Endothelial cell of umbilical vein (primary cell): ENCODE measurements at regions not wholly inside any gene's neighbourhood (a gene's known extent, or its start where the extent isn't known, plus 50 kb on each side); places are given as distances from the start of the nearest gene placed in this dataset.

ENCODE experiments used
- BruUV-seq: library from RNA; stranded (reverse); fragments of 400-500 nt; replicated peaks from 2 replicates; lab custom pipeline; 2021; lab: Mats Ljungman, UMichigan
- CTCF ChIA-PET: fragments of 300-600, 350-600 bp; sonication (Branson Sonifier 250); formaldehyde crosslinking; loops from one replicate; lab custom pipeline; 2021; ENCODE audit warnings: antibody characterized with exemption, inconsistent platforms; lab: Charles Lee
- POLR2A ChIA-PET: fragments of 300-600, 350-600 bp; sonication (Branson Sonifier 250); formaldehyde crosslinking; loops from one replicate; lab custom pipeline; 2021; ENCODE audit warnings: antibody characterized with exemption, inconsistent platforms; lab: Charles Lee
- DNase-seq: peaks from one replicate; pipeline ENCODE4 v3.0.0-alpha.2; 2011; ENCODE audit warnings: low read depth, low spot score
- FAIRE-seq: peaks from 2 replicates; lab custom pipeline; 2011; peaks lifted over from hg19 to GRCh38; lab: Jason Lieb, UNC
- H2AFZ ChIP-seq: 2 replicates; pipeline ENCODE4 v1.6.0; 2012; ENCODE audit warnings: low read depth, low read length, control low read depth, inconsistent platforms
- H3K27ac ChIP-seq: 2 replicates; pipeline ENCODE4 v1.5.1; 2011; ENCODE audit warnings: low read depth, mild to moderate bottlenecking, control low read depth, low read length, moderate library complexity; ENCODE audit not compliant: insufficient read depth
- H3K27me3 ChIP-seq, 2 experiments: 2 replicates each; pipeline versions ENCODE4 v1.6.0 to v1.6.1; 2011; ENCODE audit warnings: low read length in 2 of 2, mixed read lengths in 1 of 2; ENCODE audit not compliant: control insufficient read depth in 2 of 2, insufficient read depth in 2 of 2
- H3K36me3 ChIP-seq, 2 experiments: 2 replicates in 1 of 2; 3 replicates in 1 of 2; pipeline ENCODE4 v1.5.1; 2011; ENCODE audit warnings: low read length in 2 of 2, mild to moderate bottlenecking in 1 of 2, moderate library complexity in 1 of 2; ENCODE audit not compliant: control insufficient read depth in 2 of 2, insufficient read depth in 2 of 2; ENCODE audit errors: extremely low read depth in 1 of 2
- H3K4me1 ChIP-seq: 3 replicates; pipeline ENCODE4 v1.5.1; 2011; ENCODE audit warnings: mild to moderate bottlenecking, low read length; ENCODE audit not compliant: control insufficient read depth, insufficient read depth; ENCODE audit errors: extremely low read depth
- H3K4me2 ChIP-seq: 2 replicates; pipeline ENCODE4 v1.6.1; 2011; ENCODE audit warnings: low read length, control low read depth, mixed read lengths; ENCODE audit not compliant: insufficient read depth
- H3K4me3 ChIP-seq, 3 experiments: fragments of 200-600 bp in 1 of 3; sonication (generic), shearing (Covaris generic) in 1 of 3; replicated peaks in 1 of 3; 2 replicates each; pipeline ENCODE4 v1.5.1; 2011 to 2016; ENCODE audit warnings: control low read depth in 3 of 3, low read length in 3 of 3, mild to moderate bottlenecking in 2 of 3, inconsistent platforms in 1 of 3, low read depth in 1 of 3, moderate library complexity in 1 of 3; ENCODE audit not compliant: insufficient read depth in 1 of 3
- H3K79me2 ChIP-seq: 2 replicates; pipeline ENCODE4 v1.6.0; 2012; ENCODE audit warnings: low read length, inconsistent platforms; ENCODE audit not compliant: control insufficient read depth, insufficient read depth
- H3K9ac ChIP-seq: replicated peaks from 2 replicates; pipeline ENCODE3; 2011; ENCODE audit warnings: low read length, control low read depth; ENCODE audit not compliant: insufficient read depth; ENCODE audit errors: extremely low read depth
- H3K9me1 ChIP-seq: replicated peaks from 3 replicates; pipeline ENCODE4 v1.6.0; 2011; ENCODE audit warnings: mild to moderate bottlenecking, low read length; ENCODE audit not compliant: control insufficient read depth, insufficient read depth; ENCODE audit errors: extremely low read depth
- H3K9me3 ChIP-seq: replicated peaks from 2 replicates; pipeline ENCODE4 v1.5.1; 2012; ENCODE audit warnings: low read length, inconsistent platforms; ENCODE audit not compliant: control insufficient read depth, insufficient read depth
- H4K20me1 ChIP-seq: replicated peaks from 2 replicates; pipeline ENCODE3; 2011; ENCODE audit warnings: mild to moderate bottlenecking, low read length; ENCODE audit not compliant: control insufficient read depth, insufficient read depth; ENCODE audit errors: extremely low read depth
- EZH2 ChIP-seq: IDR thresholded peaks from 2 replicates; pipeline ENCODE4 v1.6.1; 2012; ENCODE audit warnings: borderline replicate concordance, low read depth, mild to moderate bottlenecking, moderate library complexity, low read length, inconsistent platforms; ENCODE audit not compliant: severe bottlenecking
- FOS ChIP-seq: IDR thresholded peaks from 2 replicates; pipeline ENCODE4 v1.6.1; 2011; ENCODE audit warnings: mild to moderate bottlenecking, low read length, moderate library complexity, borderline replicate concordance; ENCODE audit not compliant: insufficient read depth
- GATA2 ChIP-seq: IDR thresholded peaks from 2 replicates; pipeline ENCODE4 v1.7.0; 2011; ENCODE audit warnings: low read depth, mild to moderate bottlenecking, moderate library complexity, mixed read lengths, low read length; ENCODE audit not compliant: insufficient read length, insufficient read depth
- JUN ChIP-seq: IDR thresholded peaks from 2 replicates; pipeline ENCODE4 v1.6.1; 2011; ENCODE audit warnings: borderline replicate concordance, low read depth; ENCODE audit not compliant: insufficient read length, insufficient read depth
- MYC ChIP-seq: IDR thresholded peaks from one replicate; pipeline ENCODE4 v1.6.1; 2011; ENCODE audit warnings: mild to moderate bottlenecking, low read depth, low read length
- POLR2A ChIP-seq: IDR thresholded peaks from 2 replicates; pipeline ENCODE4 v1.6.1; 2012; ENCODE audit warnings: low read depth, mild to moderate bottlenecking, control low read depth, low read length
- POLR2AphosphoS5 ChIP-seq: IDR thresholded peaks from 2 replicates; pipeline ENCODE4 v1.6.1; 2012; ENCODE audit warnings: low read depth, mild to moderate bottlenecking, control low read depth, low read length, moderate library complexity; ENCODE audit not compliant: insufficient read depth
- dilution Hi-C: fragments of 300-500 bp; cut with MboI; formaldehyde crosslinking; loops from one replicate; pipeline ENCODE4 v1.15.0; 2019; ENCODE audit warnings: low sequenced_read_pairs; ENCODE audit not compliant: extremely low pct_ligation_motif_present
- intact Hi-C: fragments of 100-400 bp; cut with micrococcal nuclease; formaldehyde crosslinking; loops from one replicate; pipeline ENCODE4 v1.10.0; 2022
- TF ChIP-seq, protein P1 (sequence below), 2 donors: IDR thresholded peaks; 1 replicate in 1 of 2; 2 replicates in 1 of 2; pipeline ENCODE4 v1.5.1; 2011; ENCODE audit warnings: low read length in 2 of 2, mild to moderate bottlenecking in 2 of 2, moderate library complexity in 2 of 2, control low read depth in 1 of 2, inconsistent platforms in 1 of 2, low read depth in 1 of 2; ENCODE audit not compliant: insufficient read depth in 1 of 2; ENCODE audit errors: extremely low read depth in 1 of 2
- TF ChIP-seq, protein P2 (sequence below): IDR thresholded peaks from 2 replicates; pipeline ENCODE4 v1.6.1; 2011; ENCODE audit not compliant: insufficient read depth, insufficient read length

DNA sequence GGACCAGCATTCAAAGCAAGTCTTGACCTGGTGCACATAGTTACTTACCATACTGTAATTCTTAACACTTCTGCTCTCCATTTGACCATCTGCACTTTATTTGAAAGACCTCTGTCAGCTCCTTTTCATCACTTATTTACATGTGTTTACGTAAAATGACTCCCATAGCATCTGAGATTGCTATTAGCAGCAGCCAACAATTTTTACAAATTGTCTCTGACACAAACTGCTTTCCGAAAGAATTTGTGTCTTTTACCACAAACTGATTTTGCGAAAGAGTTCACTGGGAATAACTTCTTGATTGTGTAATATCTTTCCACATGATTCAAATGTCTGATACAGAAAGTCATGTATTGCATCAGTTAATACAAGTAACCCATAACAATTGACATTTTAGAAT lies 144.1 kb upstream of the PEX5L start:
- TF ChIP-seq EZH2: no peak
- TF ChIP-seq POLR2A: no peak
- no peak for TF ChIP-seq FOS
- no peak for TF ChIP-seq POLR2AphosphoS5
- TF ChIP-seq, protein P1, sequence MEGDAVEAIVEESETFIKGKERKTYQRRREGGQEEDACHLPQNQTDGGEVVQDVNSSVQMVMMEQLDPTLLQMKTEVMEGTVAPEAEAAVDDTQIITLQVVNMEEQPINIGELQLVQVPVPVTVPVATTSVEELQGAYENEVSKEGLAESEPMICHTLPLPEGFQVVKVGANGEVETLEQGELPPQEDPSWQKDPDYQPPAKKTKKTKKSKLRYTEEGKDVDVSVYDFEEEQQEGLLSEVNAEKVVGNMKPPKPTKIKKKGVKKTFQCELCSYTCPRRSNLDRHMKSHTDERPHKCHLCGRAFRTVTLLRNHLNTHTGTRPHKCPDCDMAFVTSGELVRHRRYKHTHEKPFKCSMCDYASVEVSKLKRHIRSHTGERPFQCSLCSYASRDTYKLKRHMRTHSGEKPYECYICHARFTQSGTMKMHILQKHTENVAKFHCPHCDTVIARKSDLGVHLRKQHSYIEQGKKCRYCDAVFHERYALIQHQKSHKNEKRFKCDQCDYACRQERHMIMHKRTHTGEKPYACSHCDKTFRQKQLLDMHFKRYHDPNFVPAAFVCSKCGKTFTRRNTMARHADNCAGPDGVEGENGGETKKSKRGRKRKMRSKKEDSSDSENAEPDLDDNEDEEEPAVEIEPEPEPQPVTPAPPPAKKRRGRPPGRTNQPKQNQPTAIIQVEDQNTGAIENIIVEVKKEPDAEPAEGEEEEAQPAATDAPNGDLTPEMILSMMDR (IDR thresholded peaks at IDR 0.05; ENCODE audit: extremely low read depth in 1 of 2, insufficient read depth in 1 of 2, low read depth in 1 of 2, low read length in 2 of 2): no peak
- TF ChIP-seq MYC: no peak
- TF ChIP-seq, protein P2, sequence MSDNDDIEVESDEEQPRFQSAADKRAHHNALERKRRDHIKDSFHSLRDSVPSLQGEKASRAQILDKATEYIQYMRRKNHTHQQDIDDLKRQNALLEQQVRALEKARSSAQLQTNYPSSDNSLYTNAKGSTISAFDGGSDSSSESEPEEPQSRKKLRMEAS: no peak
- no peak for TF ChIP-seq JUN
- TF ChIP-seq GATA2: no peak
- Histone ChIP-seq H2AFZ (no peak overlapping the region), H3K9ac (no peak overlapping the region), H3K9me3 (peaks cover 2% of the 10 kb centered on the region), H3K79me2 (no peaks in the 10 kb centered on the region), H4K20me1 (no peaks in the 10 kb centered on the region), H3K36me3 (no peaks in the 10 kb centered on the region), H3K4me1 (no peaks in the 10 kb centered on the region), H3K9me1 (no peaks in the 10 kb centered on the region), H3K27ac (no peak overlapping the region), H3K27me3 (no peaks in the 10 kb centered on the region), H3K4me3 (no peak overlapping the region), H3K4me2 (no peak overlapping the region)
- dilution Hi-C loops: no loop called here
- DNase-seq (no peak), FAIRE-seq (no peak)
- BruUV-seq: no TSS peak
- ChIA-PET POLR2A (no interaction called here), CTCF (no interaction called here)
- intact Hi-C loops: no loop called here
